Dendritic cell treated with granulocyte-macrophage colony-stimulating factor and Interleukin-4, amounts not matched to agents 40 ng/mL and 50 ng/mL, for 4 days (primary cell): ENCODE measurements at regions not wholly inside any gene's neighbourhood (a gene's known extent, or its start where the extent isn't known, plus 50 kb on each side); places are given as distances from the start of the nearest gene placed in this dataset.

ENCODE experiments used
- H3K27ac Mint-ChIP-seq: one replicate; pipeline ENCODE4 v1.8.0; 2022; ENCODE audit warnings: mild to moderate bottlenecking, mixed read lengths
- H3K27me3 Mint-ChIP-seq: one replicate; pipeline ENCODE4 v1.8.0; 2022; ENCODE audit warnings: mild to moderate bottlenecking, mixed read lengths
- H3K36me3 Mint-ChIP-seq: one replicate; pipeline ENCODE4 v1.8.0; 2022; ENCODE audit warnings: low read depth, mixed read lengths
- H3K4me1 Mint-ChIP-seq: one replicate; pipeline ENCODE4 v1.8.0; 2022; ENCODE audit warnings: low read depth, mixed read lengths
- H3K4me3 Mint-ChIP-seq: one replicate; pipeline ENCODE4 v1.8.0; 2022; ENCODE audit warnings: mild to moderate bottlenecking, moderate library complexity, mixed read lengths
- H3K9me3 Mint-ChIP-seq: one replicate; pipeline ENCODE4 v1.8.0; 2022; ENCODE audit warnings: mixed read lengths
- intact Hi-C: fragments of 100-400 bp; cut with micrococcal nuclease; formaldehyde crosslinking; loops from one replicate; pipeline ENCODE4 v1.15.0; 2022

- Mint-ChIP-seq H3K27ac (no peak overlapping the region), H3K4me1 (no peaks in the 10 kb centered on the region), H3K9me3 (peaks cover 2% of the 10 kb centered on the region), H3K4me3 (no peak overlapping the region), H3K36me3 (no peaks in the 10 kb centered on the region), H3K27me3 (no peaks in the 10 kb centered on the region)
- intact Hi-C loops: no loop called here
Measured at GRCh38 chr18:28407681-28408080, 230.8 kb upstream of the CDH2 start.

GRCh38 chr18:28406533-28406932, 229.6 kb upstream of the CDH2 start:
- Mint-ChIP-seq H3K36me3 (no peaks in the 10 kb centered on the region), H3K27ac (no peak overlapping the region), H3K4me1 (no peaks in the 10 kb centered on the region), H3K4me3 (no peak overlapping the region), H3K9me3 (peaks cover 13% of the 10 kb centered on the region), H3K27me3 (no peaks in the 10 kb centered on the region)
- intact Hi-C loops: no loop called here

- Mint-ChIP-seq H3K36me3 (no peaks in the 10 kb centered on the region), H3K27me3 (no peaks in the 10 kb centered on the region), H3K4me1 (no peaks in the 10 kb centered on the region), H3K4me3 (no peak overlapping the region), H3K9me3 (peaks cover 13% of the 10 kb centered on the region), H3K27ac (no peak overlapping the region)
- intact Hi-C loops: no loop called here
Measured at GRCh38 chr18:28404694-28405093, 227.8 kb upstream of the CDH2 start.

GRCh38 chr18:28399781-28400362, 222.9 kb upstream of the CDH2 start:
- intact Hi-C loops: no loop called here
- Mint-ChIP-seq H3K36me3 (no peaks in the 10 kb centered on the region), H3K27ac (no peak overlapping the region), H3K4me1 (no peaks in the 10 kb centered on the region), H3K4me3 (no peak overlapping the region), H3K9me3 (peaks cover 13% of the 10 kb centered on the region), H3K27me3 (no peaks in the 10 kb centered on the region)

- Mint-ChIP-seq H3K4me3 (no peak overlapping the region), H3K27me3 (no peaks in the 10 kb centered on the region), H3K27ac (no peak overlapping the region), H3K36me3 (no peaks in the 10 kb centered on the region), H3K9me3 (peaks cover 13% of the 10 kb centered on the region), H3K4me1 (no peaks in the 10 kb centered on the region)
- intact Hi-C loops: no loop called here
Measured at GRCh38 chr18:28398471-28398870, 221.5 kb upstream of the CDH2 start.

GRCh38 chr18:28390022-28390421, 213.1 kb upstream of the CDH2 start:
- intact Hi-C loops: no loop called here
- H3K27ac Mint-ChIP-seq: no peak overlapping the region
- no peaks in the 10 kb centered on the region for H3K4me1 Mint-ChIP-seq
- no peaks in the 10 kb centered on the region for H3K36me3 Mint-ChIP-seq
- H3K27me3 Mint-ChIP-seq: no peaks in the 10 kb centered on the region
- H3K9me3 Mint-ChIP-seq: peaks cover 48% of the 10 kb centered on the region
- H3K4me3 Mint-ChIP-seq: no peak overlapping the region

- H3K4me3 Mint-ChIP-seq: no peak overlapping the region
- no peak overlapping the region for H3K27ac Mint-ChIP-seq
- intact Hi-C loops: no loop called here
- peaks cover 62% of the 10 kb centered on the region for H3K9me3 Mint-ChIP-seq
- no peaks in the 10 kb centered on the region for H3K36me3 Mint-ChIP-seq
- no peaks in the 10 kb centered on the region for H3K27me3 Mint-ChIP-seq
- H3K4me1 Mint-ChIP-seq: no peaks in the 10 kb centered on the region
Measured at GRCh38 chr18:28382215-28382879, 205.4 kb upstream of the CDH2 start.

- Mint-ChIP-seq H3K4me3 (no peak overlapping the region), H3K27me3 (no peaks in the 10 kb centered on the region), H3K27ac (no peak overlapping the region), H3K36me3 (no peaks in the 10 kb centered on the region), H3K9me3 (peaks cover 12% of the 10 kb centered on the region), H3K4me1 (no peaks in the 10 kb centered on the region)
- intact Hi-C loops: no loop called here
Measured at GRCh38 chr18:28372186-28372585, 195.3 kb upstream of the CDH2 start.

- Mint-ChIP-seq H3K4me1 (no peaks in the 10 kb centered on the region), H3K36me3 (no peaks in the 10 kb centered on the region), H3K27ac (no peak overlapping the region), H3K9me3 (peaks cover 11% of the 10 kb centered on the region), H3K4me3 (no peak overlapping the region), H3K27me3 (no peaks in the 10 kb centered on the region)
- intact Hi-C loops: no loop called here
Measured at GRCh38 chr18:28366676-28367075, 189.7 kb upstream of the CDH2 start.

GRCh38 chr18:28365411-28365831, 188.5 kb upstream of the CDH2 start:
- no peaks in the 10 kb centered on the region for H3K27me3 Mint-ChIP-seq
- H3K36me3 Mint-ChIP-seq: no peaks in the 10 kb centered on the region
- H3K4me1 Mint-ChIP-seq: no peaks in the 10 kb centered on the region
- intact Hi-C loops: no loop called here
- H3K4me3 Mint-ChIP-seq: no peak overlapping the region
- H3K27ac Mint-ChIP-seq: no peak overlapping the region
- peaks cover 11% of the 10 kb centered on the region for H3K9me3 Mint-ChIP-seq

- no peaks in the 10 kb centered on the region for H3K27me3 Mint-ChIP-seq
- H3K4me3 Mint-ChIP-seq: no peak overlapping the region
- no peaks in the 10 kb centered on the region for H3K36me3 Mint-ChIP-seq
- intact Hi-C loops: no loop called here
- no peak overlapping the region for H3K27ac Mint-ChIP-seq
- peaks cover 22% of the 10 kb centered on the region for H3K9me3 Mint-ChIP-seq
- H3K4me1 Mint-ChIP-seq: no peaks in the 10 kb centered on the region
Measured at GRCh38 chr18:28363124-28363523, 186.2 kb upstream of the CDH2 start.

- H3K27me3 Mint-ChIP-seq: no peaks in the 10 kb centered on the region
- H3K36me3 Mint-ChIP-seq: no peaks in the 10 kb centered on the region
- no peak overlapping the region for H3K27ac Mint-ChIP-seq
- peaks cover 26% of the 10 kb centered on the region for H3K9me3 Mint-ChIP-seq
- no peaks in the 10 kb centered on the region for H3K4me1 Mint-ChIP-seq
- no peak overlapping the region for H3K4me3 Mint-ChIP-seq
- intact Hi-C loops: no loop called here
Measured at GRCh38 chr18:28359176-28359575, 182.2 kb upstream of the CDH2 start.

- Mint-ChIP-seq H3K4me3 (no peak overlapping the region), H3K9me3 (peaks cover 16% of the 10 kb centered on the region), H3K4me1 (no peaks in the 10 kb centered on the region), H3K27ac (no peak overlapping the region), H3K36me3 (no peaks in the 10 kb centered on the region), H3K27me3 (no peaks in the 10 kb centered on the region)
- intact Hi-C loops: no loop called here
Measured at GRCh38 chr18:28357766-28358401, 181.0 kb upstream of the CDH2 start.

GRCh38 chr18:28350821-28351220, 173.9 kb upstream of the CDH2 start:
- H3K27me3 Mint-ChIP-seq: no peaks in the 10 kb centered on the region
- peaks cover 8% of the 10 kb centered on the region for H3K9me3 Mint-ChIP-seq
- intact Hi-C loops: no loop called here
- H3K4me3 Mint-ChIP-seq: no peak overlapping the region
- H3K4me1 Mint-ChIP-seq: no peaks in the 10 kb centered on the region
- no peak overlapping the region for H3K27ac Mint-ChIP-seq
- no peaks in the 10 kb centered on the region for H3K36me3 Mint-ChIP-seq
